HG03342 (cell line): ENCODE measurements at regions not wholly inside any gene's neighbourhood (a gene's known extent, or its start where the extent isn't known, plus 50 kb on each side); places are given as distances from the start of the nearest gene placed in this dataset.
"Not testable (repeated sequence)": the region's sequence is repeated elsewhere in the genome, so short reads cannot be mapped to it uniquely, and the experiment has no call there.

Experiments used
- ATAC-seq: cut with Tn5 transposase; IDR thresholded peaks from one replicate; pipeline ENCODE4 v1.9.1; 2021; ENCODE audit warnings: mild to moderate bottlenecking, moderate library complexity; ENCODE audit not compliant: unreplicated experiment

DNA sequence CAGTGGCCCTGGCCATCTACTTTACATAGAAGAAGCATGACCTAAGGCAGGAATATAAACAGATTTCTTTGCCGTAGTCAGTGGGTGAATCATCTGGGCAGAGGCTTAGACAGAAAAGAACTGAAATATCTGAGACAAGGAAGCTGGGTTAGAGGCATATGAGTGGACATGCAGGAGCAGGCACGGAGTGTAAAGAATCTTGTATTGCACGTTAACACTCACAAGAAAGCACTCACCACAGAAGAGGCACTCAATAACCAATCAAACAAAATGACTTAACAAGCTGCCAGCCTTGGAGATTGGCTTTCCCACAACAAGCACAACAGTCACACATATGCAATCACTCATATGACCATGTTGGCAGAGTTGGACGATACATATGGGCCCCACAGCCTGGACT, 364.9 kb downstream of the FOXD4L5 start:
- ATAC-seq: not testable (repeated sequence)

DNA sequence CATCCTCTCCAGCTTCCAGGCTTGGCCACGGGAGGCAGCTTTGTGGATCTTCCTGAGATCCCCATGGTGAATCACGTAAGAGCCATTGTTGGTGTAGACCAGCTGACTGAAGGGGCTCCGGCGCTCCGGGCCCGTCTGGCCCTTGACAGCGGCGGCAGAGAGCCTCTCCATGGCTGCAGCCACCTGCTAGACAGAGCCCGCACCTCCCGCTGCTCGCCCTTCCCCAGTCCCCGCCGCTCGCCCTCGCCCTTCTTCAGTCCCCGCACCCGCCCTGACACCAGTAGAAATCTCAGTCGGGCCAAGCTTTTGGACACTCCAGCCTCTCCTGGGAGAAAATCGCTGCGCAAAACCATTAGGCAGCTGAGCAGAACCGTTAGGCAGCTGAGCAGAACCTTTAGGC, 396.4 kb downstream of the FOXD4L5 start:
- not testable (repeated sequence) for ATAC-seq

DNA sequence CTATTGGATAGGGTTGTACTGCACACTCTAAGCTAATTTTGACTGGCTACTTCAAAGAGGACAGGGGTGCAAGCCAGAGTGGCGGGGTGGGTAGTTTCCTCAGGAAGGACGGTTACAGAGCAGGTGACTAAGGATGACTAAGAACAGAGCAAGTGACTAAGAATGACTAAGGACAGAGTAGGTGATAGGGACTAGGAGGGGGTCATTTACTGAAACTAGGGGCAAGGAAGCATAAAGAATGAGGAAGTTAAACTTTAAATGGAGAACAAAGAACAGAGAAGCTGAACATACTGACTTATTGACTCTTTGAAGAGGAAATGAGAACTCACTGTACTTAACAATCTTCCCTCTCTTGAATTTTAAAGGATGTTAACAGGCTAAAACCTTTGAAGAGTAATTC, 414.4 kb downstream of the FOXD4L5 start:
- peak; percentile 59 for ATAC-seq
